GM13977 (cell line): ENCODE measurements at regions not wholly inside any gene's neighbourhood (a gene's known extent, or its start where the extent isn't known, plus 50 kb on each side); places are given as distances from the start of the nearest gene placed in this dataset.

Source experiments
- DNase-seq: peaks from one replicate; pipeline ENCODE4 v3.0.0; 2012; ENCODE audit warnings: low spot score
- CTCF ChIP-seq: IDR thresholded peaks from 2 replicates; pipeline ENCODE4 v1.5.1; 2012; ENCODE audit warnings: mild to moderate bottlenecking, control low read depth; ENCODE audit not compliant: insufficient read depth; ENCODE audit errors: extremely low read depth, missing control alignments
- in situ Hi-C: fragments of 300-500 bp; cut with MboI; formaldehyde crosslinking; loops from one replicate; pipeline ENCODE4 v1.12.0; 2022; ENCODE audit warnings: low sequenced_read_pairs, low pct_unique_long_range_greater_than_20kb, mixed read lengths, inconsistent platforms; ENCODE audit not compliant: unreplicated experiment

GRCh38 chr6:78157606-78158005 lies 504.8 kb downstream of the MEI4 start:
- in situ Hi-C loops = no loop called here
- DNase-seq = no peak
- no peak for TF ChIP-seq CTCF

GRCh38 chr6:78188891-78189290 lies 536.1 kb downstream of the MEI4 start:
- TF ChIP-seq CTCF = no peak
- in situ Hi-C loops = no loop called here
- no peak for DNase-seq

GRCh38 chr6:78192057-78192456 lies 539.2 kb downstream of the MEI4 start:
- TF ChIP-seq CTCF = no peak
- no peak for DNase-seq
- in situ Hi-C loops = no loop called here

GRCh38 chr6:78199044-78199443 lies 546.2 kb downstream of the MEI4 start:
- in situ Hi-C loops = no loop called here
- no peak for DNase-seq
- no peak for TF ChIP-seq CTCF

GRCh38 chr6:78222226-78222625 lies 569.4 kb downstream of the MEI4 start:
- in situ Hi-C loops = no loop called here
- no peak for TF ChIP-seq CTCF
- DNase-seq = no peak

GRCh38 chr6:78231002-78231401 lies 578.2 kb downstream of the MEI4 start:
- no peak for DNase-seq
- in situ Hi-C loops = no loop called here
- no peak for TF ChIP-seq CTCF

- DNase-seq = no peak
- in situ Hi-C loops = no loop called here
- no peak for TF ChIP-seq CTCF
Measured at GRCh38 chr6:78243519-78243918, 590.7 kb downstream of the MEI4 start.
